Hepatocyte (in vitro differentiated cells): ENCODE measurements at regions not wholly inside any gene's neighbourhood (a gene's known extent, or its start where the extent isn't known, plus 50 kb on each side); places are given as distances from the start of the nearest gene placed in this dataset.

Experiments
- CTCF ChIP-seq: fragments of 200-600 bp; sonication (generic); IDR thresholded peaks from 2 replicates; pipeline ENCODE4 v1.5.1; 2016; ENCODE audit warnings: antibody characterized with exemption, mild to moderate bottlenecking; ENCODE audit not compliant: poor library complexity
- EZH2 ChIP-seq: fragments of 200-600 bp; sonication (generic); IDR thresholded peaks from 2 replicates; pipeline ENCODE4 v1.6.1; 2016; ENCODE audit warnings: antibody characterized with exemption, mild to moderate bottlenecking, borderline replicate concordance
- EZH2phosphoT487 ChIP-seq: fragments of 200-600 bp; sonication (generic); IDR thresholded peaks from one replicate; pipeline ENCODE4 v1.6.1; 2018; ENCODE audit warnings: antibody characterized with exemption, mild to moderate bottlenecking, low read depth, moderate library complexity; ENCODE audit not compliant: unreplicated experiment, severe bottlenecking

DNA sequence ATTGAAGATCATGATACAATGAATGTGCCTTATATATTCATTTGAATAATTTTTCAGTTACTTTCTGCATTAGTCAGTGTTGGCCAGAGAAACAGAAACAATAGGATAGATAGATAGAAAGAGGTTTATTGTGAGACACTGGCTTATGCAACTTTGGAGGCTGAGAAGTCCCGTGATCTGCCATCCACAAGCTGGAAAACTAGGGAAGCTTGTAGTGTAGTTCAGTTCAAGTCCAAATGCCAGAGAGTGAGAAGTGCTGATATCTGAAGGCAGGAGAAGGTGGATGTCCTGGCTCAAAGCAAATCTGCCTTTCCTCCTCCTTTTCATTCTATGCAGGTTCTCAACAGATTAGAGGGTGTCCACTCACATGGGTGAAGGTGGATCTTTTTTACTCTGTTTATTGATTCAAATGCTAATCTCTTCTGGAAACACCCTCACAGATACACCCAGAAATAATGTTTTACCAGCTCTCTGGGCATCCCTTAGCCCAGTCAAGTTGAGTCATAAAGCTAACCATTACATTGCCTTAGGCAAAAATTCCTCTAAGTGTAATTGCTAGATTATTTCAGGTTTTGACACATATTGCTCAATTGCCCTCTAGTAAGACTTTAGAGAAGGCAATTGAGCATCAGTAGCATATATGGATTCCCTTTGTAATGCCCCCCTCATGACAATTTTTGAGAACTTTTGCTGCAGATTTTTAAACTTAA, 341.4 kb downstream of the LPIN1 start:
- TF ChIP-seq CTCF (no peak), EZH2 (no peak), EZH2phosphoT487 (no peak)
